ENCODE measurements at regions not wholly inside any gene's neighbourhood (a gene's known extent, or its start where the extent isn't known, plus 50 kb on each side); places are given as distances from the start of the nearest gene placed in this dataset.

GRCh38 chr19:29264897-29265296 lies 51.9 kb upstream of the UQCRFS1 start (continued):
- TF ChIP-seq, protein P1, sequence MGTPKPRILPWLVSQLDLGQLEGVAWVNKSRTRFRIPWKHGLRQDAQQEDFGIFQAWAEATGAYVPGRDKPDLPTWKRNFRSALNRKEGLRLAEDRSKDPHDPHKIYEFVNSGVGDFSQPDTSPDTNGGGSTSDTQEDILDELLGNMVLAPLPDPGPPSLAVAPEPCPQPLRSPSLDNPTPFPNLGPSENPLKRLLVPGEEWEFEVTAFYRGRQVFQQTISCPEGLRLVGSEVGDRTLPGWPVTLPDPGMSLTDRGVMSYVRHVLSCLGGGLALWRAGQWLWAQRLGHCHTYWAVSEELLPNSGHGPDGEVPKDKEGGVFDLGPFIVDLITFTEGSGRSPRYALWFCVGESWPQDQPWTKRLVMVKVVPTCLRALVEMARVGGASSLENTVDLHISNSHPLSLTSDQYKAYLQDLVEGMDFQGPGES (IDR thresholded peaks at IDR 0.05; ENCODE audit: low read depth, low read length): no peak
- TF ChIP-seq FOXM1 (IDR thresholded peaks at IDR 0.05; ENCODE audit: low read depth): no peak

GRCh38 chr19:29265436-29265835 lies 52.5 kb upstream of the UQCRFS1 start:
- no peak for DNase-seq
- H3K27me3 ChIP-seq (ENCODE audit: insufficient read depth): peaks cover 30% of the 10 kb centered on the region
- no peak overlapping the region for H3K27ac ChIP-seq (ENCODE audit: low read depth in 2 of 2, low read length in 1 of 2)
- H4K20me1 ChIP-seq (ENCODE audit: insufficient read depth): no peaks in the 10 kb centered on the region
- no peaks in the 10 kb centered on the region for H3K79me2 ChIP-seq (ENCODE audit: insufficient read depth)
- no peak overlapping the region for H3K9ac ChIP-seq
- H3K4me3 ChIP-seq (ENCODE audit: low read depth in 2 of 2, low read length in 1 of 2): no peak overlapping the region
- POLR2A ChIA-PET: no interaction called here
- no peak overlapping the region for H2AFZ ChIP-seq (ENCODE audit: low read depth)
- WGBS (ENCODE audit: low lambda C conversion rate): 9% methylated on average over 6 of the region's 6 CpGs
- no peaks in the 10 kb centered on the region for H3K9me2 ChIP-seq
- CTCF ChIA-PET: interaction anchor here (2.9 to 3.3 kb wide), 3 partner anchors 9 to 18 kb away, joined by 17 to 36 read pairs (median 17); no protein-coding TSS in a partner anchor
- H3K9me3 ChIP-seq: no peaks in the 10 kb centered on the region
- no peaks in the 10 kb centered on the region for H3K4me1 ChIP-seq (ENCODE audit: control insufficient read depth in 1 of 2, insufficient read depth in 2 of 2, low read depth in 1 of 2, low read length in 1 of 2)
- no peaks in the 10 kb centered on the region for H3F3A ChIP-seq (replicated peaks; ENCODE audit: insufficient read depth)
- H3K4me2 ChIP-seq: no peak overlapping the region
- H3K36me3 ChIP-seq (replicated peaks in 1 of 2; ENCODE audit: control insufficient read depth in 1 of 2, insufficient read depth in 2 of 2, low read length in 1 of 2): no peaks in the 10 kb centered on the region
- TF ChIP-seq, protein P1 (IDR thresholded peaks at IDR 0.05; ENCODE audit: low read depth, low read length): no peak
- TF ChIP-seq MXI1 (IDR thresholded peaks at IDR 0.05; ENCODE audit: low read depth, low read length) (no peak), CTCF (IDR thresholded peaks at IDR 0.05) (no peak), RFX5 (IDR thresholded peaks at IDR 0.05; ENCODE audit: low read length) (no peak), SIN3A (IDR thresholded peaks at IDR 0.05; ENCODE audit: borderline replicate concordance, low read depth, low read length) (no peak), FOSL2 (IDR thresholded peaks at IDR 0.05; ENCODE audit: borderline replicate concordance, low read depth) (no peak), NRF1 (IDR thresholded peaks at IDR 0.05; ENCODE audit: low read depth, low read length) (no peak), POLR2AphosphoS5 (IDR thresholded peaks at IDR 0.05; ENCODE audit: low read depth, low read length) (no peak), NFIC (IDR thresholded peaks at IDR 0.05; ENCODE audit: borderline replicate concordance) (no peak)

GRCh38 chr19:29266001-29266400 lies 53.0 kb upstream of the UQCRFS1 start:
- H4K20me1 ChIP-seq (ENCODE audit: insufficient read depth): no peaks in the 10 kb centered on the region
- H2AFZ ChIP-seq (ENCODE audit: low read depth): no peak overlapping the region
- H3K9ac ChIP-seq: no peak overlapping the region
- H3K27me3 ChIP-seq (ENCODE audit: insufficient read depth): peaks cover 34% of the 10 kb centered on the region
- 4% methylated on average over 4 of the region's 4 CpGs for WGBS (ENCODE audit: low lambda C conversion rate)
- DNase-seq: no peak
- no peaks in the 10 kb centered on the region for H3K4me1 ChIP-seq (ENCODE audit: control insufficient read depth in 1 of 2, insufficient read depth in 2 of 2, low read depth in 1 of 2, low read length in 1 of 2)
- H3K79me2 ChIP-seq (ENCODE audit: insufficient read depth): no peaks in the 10 kb centered on the region
- no peak overlapping the region for H3K4me2 ChIP-seq
- TF ChIP-seq RCOR1 (IDR thresholded peaks at IDR 0.05; ENCODE audit: low read length): no peak
- TF ChIP-seq, protein P2, sequence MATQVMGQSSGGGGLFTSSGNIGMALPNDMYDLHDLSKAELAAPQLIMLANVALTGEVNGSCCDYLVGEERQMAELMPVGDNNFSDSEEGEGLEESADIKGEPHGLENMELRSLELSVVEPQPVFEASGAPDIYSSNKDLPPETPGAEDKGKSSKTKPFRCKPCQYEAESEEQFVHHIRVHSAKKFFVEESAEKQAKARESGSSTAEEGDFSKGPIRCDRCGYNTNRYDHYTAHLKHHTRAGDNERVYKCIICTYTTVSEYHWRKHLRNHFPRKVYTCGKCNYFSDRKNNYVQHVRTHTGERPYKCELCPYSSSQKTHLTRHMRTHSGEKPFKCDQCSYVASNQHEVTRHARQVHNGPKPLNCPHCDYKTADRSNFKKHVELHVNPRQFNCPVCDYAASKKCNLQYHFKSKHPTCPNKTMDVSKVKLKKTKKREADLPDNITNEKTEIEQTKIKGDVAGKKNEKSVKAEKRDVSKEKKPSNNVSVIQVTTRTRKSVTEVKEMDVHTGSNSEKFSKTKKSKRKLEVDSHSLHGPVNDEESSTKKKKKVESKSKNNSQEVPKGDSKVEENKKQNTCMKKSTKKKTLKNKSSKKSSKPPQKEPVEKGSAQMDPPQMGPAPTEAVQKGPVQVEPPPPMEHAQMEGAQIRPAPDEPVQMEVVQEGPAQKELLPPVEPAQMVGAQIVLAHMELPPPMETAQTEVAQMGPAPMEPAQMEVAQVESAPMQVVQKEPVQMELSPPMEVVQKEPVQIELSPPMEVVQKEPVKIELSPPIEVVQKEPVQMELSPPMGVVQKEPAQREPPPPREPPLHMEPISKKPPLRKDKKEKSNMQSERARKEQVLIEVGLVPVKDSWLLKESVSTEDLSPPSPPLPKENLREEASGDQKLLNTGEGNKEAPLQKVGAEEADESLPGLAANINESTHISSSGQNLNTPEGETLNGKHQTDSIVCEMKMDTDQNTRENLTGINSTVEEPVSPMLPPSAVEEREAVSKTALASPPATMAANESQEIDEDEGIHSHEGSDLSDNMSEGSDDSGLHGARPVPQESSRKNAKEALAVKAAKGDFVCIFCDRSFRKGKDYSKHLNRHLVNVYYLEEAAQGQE (IDR thresholded peaks at IDR 0.05; ENCODE audit: low read depth, low read length): no peak
- ChIA-PET CTCF (no interaction called here), POLR2A (no interaction called here)
- H3K9me2 ChIP-seq: no peaks in the 10 kb centered on the region
- H3K27ac ChIP-seq (ENCODE audit: low read depth in 2 of 2, low read length in 1 of 2): no peak overlapping the region
- H3K9me3 ChIP-seq: no peaks in the 10 kb centered on the region
- H3F3A ChIP-seq (replicated peaks; ENCODE audit: insufficient read depth): no peaks in the 10 kb centered on the region
- H3K36me3 ChIP-seq (replicated peaks in 1 of 2; ENCODE audit: control insufficient read depth in 1 of 2, insufficient read depth in 2 of 2, low read length in 1 of 2): no peaks in the 10 kb centered on the region
- no peak overlapping the region for H3K4me3 ChIP-seq (ENCODE audit: low read depth in 2 of 2, low read length in 1 of 2)

All from SK-N-SH (cell line).